ENCODE measurements at regions not wholly inside any gene's neighbourhood (a gene's known extent, or its start where the extent isn't known, plus 50 kb on each side); places are given as distances from the start of the nearest gene placed in this dataset.
"Not testable (repeated sequence)": the region's sequence is repeated elsewhere in the genome, so short reads cannot be mapped to it uniquely, and the experiment has no call there.

GRCh38 chr4:155591738-155592143 is 74.9 kb upstream of the GUCY1A1 start:
- no peak for ATAC-seq

GRCh38 chr4:155590796-155591585 is 75.7 kb upstream of the GUCY1A1 start:
- no peak for ATAC-seq

- ATAC-seq, result no peak
These were observed 78.2 kb upstream of the GUCY1A1 start for GRCh38 chr4:155588437-155588836.

DNA sequence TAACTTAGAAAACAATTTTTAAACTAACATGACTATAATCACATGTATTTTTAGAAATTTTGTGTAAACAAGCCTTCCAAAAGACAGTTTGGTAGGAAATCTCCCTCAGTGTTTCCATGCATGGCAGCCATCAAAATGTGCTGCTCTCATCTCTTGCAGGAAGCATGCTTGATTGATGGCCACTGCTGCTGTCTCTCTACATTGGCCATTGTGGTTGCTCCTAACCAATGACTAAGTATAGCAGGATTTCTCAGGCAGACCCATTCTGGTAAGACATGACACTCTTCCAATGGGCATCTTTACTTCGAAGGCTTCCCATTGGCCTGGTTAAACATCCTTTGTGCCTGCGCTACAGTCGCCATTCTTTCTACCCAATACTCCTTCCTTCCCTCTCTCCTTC is 78.9 kb upstream of the GUCY1A1 start:
- no peak for ATAC-seq

DNA sequence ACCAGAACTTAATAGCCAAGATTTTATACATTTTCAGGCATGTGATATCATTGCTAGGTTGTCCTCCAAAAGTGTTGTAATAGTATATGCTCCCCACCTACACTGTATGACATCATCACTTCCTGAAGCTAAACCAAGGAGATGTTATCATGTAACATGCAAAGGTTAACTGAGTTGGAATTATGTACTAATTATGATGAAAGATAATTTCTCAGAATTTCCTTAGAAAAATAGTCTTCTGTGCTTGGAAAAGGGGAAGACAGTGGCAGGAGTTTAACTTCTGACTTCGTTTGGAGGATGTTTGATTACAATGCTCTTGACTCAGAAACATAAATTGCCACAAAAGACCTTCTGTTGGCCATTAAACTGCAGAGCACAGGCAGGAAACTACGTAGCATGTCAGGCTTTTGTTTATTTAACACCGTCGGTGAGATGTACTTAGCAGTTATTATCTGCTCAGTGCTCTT is 83.6 kb upstream of the GUCY1A1 start:
- ATAC-seq, result no peak

GRCh38 chr4:155582041-155582440 is 84.6 kb upstream of the GUCY1A1 start:
- ATAC-seq, result no peak

DNA sequence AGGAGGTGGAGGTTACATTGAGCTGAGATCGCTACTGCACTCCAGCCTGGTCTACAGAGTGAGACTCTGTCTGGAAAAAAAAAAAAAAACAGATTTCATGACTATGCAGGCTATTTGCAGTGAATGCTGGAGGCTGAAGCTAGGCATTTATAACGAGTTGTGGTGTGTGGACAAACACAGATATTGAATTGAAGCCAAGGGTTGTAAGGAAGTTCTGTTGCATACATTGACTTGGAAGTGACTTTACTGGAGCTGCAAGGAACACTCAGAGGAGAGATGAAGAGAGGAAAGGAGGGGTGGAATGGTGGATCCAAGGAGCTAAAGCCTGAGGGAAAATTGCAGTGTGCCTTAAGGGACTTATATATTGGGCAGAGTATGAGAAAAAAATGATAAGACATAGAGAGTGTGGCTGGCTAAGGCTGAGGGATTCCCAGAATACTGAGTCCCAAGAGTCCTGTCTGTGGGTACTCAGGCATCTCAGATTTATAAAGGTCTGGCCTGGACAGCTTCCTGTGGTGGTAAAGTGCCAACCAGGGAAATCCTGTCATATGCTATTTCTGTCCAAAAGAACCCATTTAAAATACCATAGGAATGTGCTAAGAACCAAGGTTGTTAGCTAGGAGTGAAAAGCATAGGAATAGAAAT is 87.8 kb upstream of the GUCY1A1 start:
- no peak for ATAC-seq

DNA sequence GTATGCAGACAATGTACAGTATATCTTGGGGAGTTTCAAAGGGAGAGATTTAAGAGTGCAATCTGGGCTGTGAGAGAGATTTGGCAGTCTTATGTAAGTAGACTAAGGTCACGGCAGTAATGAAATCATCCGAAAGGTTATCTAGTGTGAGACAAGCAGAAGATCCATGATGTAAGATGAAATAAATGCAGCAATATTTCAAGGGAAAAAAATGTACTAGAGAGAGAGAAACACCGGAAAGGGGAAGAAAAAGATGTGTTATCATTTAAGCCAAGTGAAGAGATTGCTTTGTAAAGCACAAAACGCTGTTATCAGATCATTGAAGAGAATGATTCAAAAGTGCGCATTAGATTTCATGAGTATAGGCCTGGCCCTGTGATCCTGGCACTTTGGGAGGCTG is 88.4 kb upstream of the GUCY1A1 start:
- ATAC-seq, result no peak

- ATAC-seq, result not testable (repeated sequence)
These were observed 92.3 kb upstream of the GUCY1A1 start for GRCh38 chr4:155574329-155574728.

- no peak for ATAC-seq
These were observed 93.5 kb upstream of the GUCY1A1 start for GRCh38 chr4:155573126-155573525.

- no peak for ATAC-seq
These were observed 94.4 kb upstream of the GUCY1A1 start for GRCh38 chr4:155572106-155572703.

DNA sequence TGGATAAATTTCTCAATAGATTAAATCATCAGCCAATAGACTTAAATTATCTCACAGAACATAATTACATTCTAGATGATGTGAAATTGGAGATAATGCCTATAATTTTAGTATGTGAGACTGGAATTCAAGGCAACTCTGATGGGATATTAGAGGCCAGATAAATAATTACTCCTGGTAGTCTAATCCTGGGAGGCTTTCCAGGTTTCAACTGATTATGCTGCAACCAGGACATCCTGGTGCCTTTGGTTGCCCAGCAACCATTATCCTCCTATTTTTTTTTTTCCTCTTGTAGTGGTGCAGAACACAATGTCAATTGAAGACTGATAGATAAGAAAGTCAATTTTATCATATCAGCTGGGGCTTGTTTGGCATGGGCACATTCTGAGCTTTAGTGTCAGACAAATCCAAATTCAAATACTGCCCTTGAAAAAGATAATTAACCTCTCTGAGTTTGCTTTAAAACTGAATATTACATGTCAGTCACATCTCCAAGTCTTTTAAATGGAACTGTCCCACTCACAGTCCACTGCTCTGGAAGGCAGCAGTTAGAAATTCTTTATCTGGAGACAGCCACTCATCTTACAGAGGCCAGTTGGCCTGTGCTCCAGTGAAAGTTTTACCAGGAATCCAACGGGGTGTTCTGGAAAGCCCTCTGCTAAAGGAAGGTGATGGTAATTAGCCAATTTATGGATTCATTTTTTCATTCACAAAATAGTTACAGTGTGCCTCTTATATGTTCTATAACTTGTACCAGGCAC is 95.3 kb upstream of the GUCY1A1 start:
- no peak for ATAC-seq

GRCh38 chr4:155570661-155571060 is 96.0 kb upstream of the GUCY1A1 start:
- ATAC-seq, result no peak

- no peak for ATAC-seq
These were observed 96.6 kb upstream of the GUCY1A1 start for GRCh38 chr4:155569960-155570515.

DNA sequence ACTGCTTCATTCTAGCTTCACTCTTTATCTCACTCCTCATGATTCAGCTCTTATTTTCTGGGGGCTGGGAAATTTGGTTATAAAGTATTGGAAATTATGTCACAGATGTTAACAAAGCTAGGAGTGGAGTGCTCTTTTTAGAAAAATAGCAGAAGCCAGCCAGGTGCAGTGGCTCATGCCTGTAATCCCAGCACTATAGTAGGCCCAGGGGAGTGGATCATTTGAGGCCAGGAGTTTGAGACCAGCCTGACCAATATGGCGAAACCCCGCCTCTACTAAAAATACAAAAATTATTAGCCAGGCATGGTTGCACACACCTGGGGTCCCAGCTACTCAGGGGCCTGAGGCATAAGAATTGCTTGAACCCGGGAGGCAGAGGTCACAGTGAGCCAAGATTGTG is 97.2 kb upstream of the GUCY1A1 start:
- no peak for ATAC-seq

- ATAC-seq, result no peak
These were observed 97.9 kb upstream of the GUCY1A1 start for GRCh38 chr4:155568641-155569220.

- ATAC-seq, result no peak
These were observed 100.3 kb upstream of the GUCY1A1 start for GRCh38 chr4:155566354-155566753.

- ATAC-seq, result no peak
These were observed 100.9 kb upstream of the GUCY1A1 start for GRCh38 chr4:155565776-155566175.

GRCh38 chr4:155565330-155565729 is 101.3 kb upstream of the GUCY1A1 start:
- no peak for ATAC-seq

DNA sequence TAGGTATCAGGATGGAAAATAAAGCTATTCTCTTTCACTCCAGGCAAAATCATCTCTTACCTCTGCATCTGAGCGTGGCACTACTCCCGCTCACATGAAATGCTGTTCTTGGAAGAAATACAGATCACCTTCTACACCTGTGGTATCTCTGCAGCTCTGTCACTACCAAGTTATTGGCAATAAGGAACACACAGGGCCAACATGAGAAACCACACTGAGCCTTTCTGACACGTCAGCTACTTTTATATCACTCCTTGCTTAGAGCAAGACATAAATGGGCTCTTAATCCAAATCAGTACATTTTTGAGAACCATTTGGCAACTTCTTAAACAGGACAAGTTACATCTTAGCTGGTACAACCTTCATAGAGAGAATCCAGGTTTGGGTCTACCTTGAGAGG is 101.8 kb upstream of the GUCY1A1 start:
- no peak for ATAC-seq

- no peak for ATAC-seq
These were observed 102.6 kb upstream of the GUCY1A1 start for GRCh38 chr4:155564086-155564485.

GRCh38 chr4:155559915-155560314 is 106.7 kb upstream of the GUCY1A1 start:
- no peak for ATAC-seq
